A673 (cell line): ENCODE measurements at regions not wholly inside any gene's neighbourhood (a gene's known extent, or its start where the extent isn't known, plus 50 kb on each side); places are given as distances from the start of the nearest gene placed in this dataset.

Experiments used
- BruUV-seq: library from RNA; stranded (reverse); fragments of 400-500 nt; replicated peaks from 2 replicates; lab custom pipeline; 2021; lab: Mats Ljungman, UMichigan
- CTCF ChIA-PET: fragments of 300-600 bp; sonication (Branson Sonifier 250); formaldehyde crosslinking; loops from one replicate; lab custom pipeline; 2022; ENCODE audit warnings: antibody characterized with exemption; lab: Charles Lee
- POLR2A ChIA-PET: fragments of 300-600 bp; sonication (Branson Sonifier 250); formaldehyde crosslinking; loops from one replicate; lab custom pipeline; 2022; ENCODE audit warnings: antibody characterized with exemption; ENCODE audit not compliant: low non-redundant PET; lab: Charles Lee
- DNase-seq: peaks from one replicate; pipeline ENCODE4 v3.0.0-alpha.2; 2015; ENCODE audit warnings: low spot score
- H3K27ac ChIP-seq: fragments of 200-600 bp; sonication (generic); 2 replicates; pipeline ENCODE4 v1.5.1; 2016; ENCODE audit warnings: mixed run types, low read depth, mild to moderate bottlenecking, mixed read lengths, antibody characterized with exemption, low read length; ENCODE audit not compliant: poor library complexity, severe bottlenecking
- H3K27me3 ChIP-seq: fragments of 200-600 bp; sonication (generic); replicated peaks from 2 replicates; pipeline ENCODE4 v1.6.1; 2017; ENCODE audit warnings: mixed run types, low read depth, mild to moderate bottlenecking, mixed read lengths, antibody characterized with exemption, low read length; ENCODE audit not compliant: insufficient read depth, poor library complexity
- H3K36me3 ChIP-seq: fragments of 200-600 bp; sonication (generic); 2 replicates; pipeline ENCODE4 v1.6.1; 2016; ENCODE audit warnings: mixed run types, mild to moderate bottlenecking, mixed read lengths, antibody characterized with exemption, low read length; ENCODE audit not compliant: insufficient read depth, poor library complexity, severe bottlenecking
- H3K4me1 ChIP-seq: fragments of 200-600 bp; sonication (generic); 2 replicates; pipeline ENCODE4 v1.6.1; 2017; ENCODE audit warnings: mixed run types, mild to moderate bottlenecking, mixed read lengths, antibody characterized with exemption, low read length; ENCODE audit not compliant: insufficient read depth, poor library complexity, severe bottlenecking
- H3K4me3 ChIP-seq: fragments of 200-600 bp; sonication (generic); 2 replicates; pipeline ENCODE4 v1.5.1; 2016; ENCODE audit warnings: low read depth, mixed run types, mild to moderate bottlenecking, mixed read lengths, low read length; ENCODE audit not compliant: poor library complexity, severe bottlenecking
- H3K9me3 ChIP-seq: fragments of 200-600 bp; sonication (generic); 2 replicates; pipeline ENCODE4 v1.6.1; 2016; ENCODE audit warnings: mixed run types, low read depth, mild to moderate bottlenecking, mixed read lengths, antibody characterized with exemption, low read length; ENCODE audit not compliant: poor library complexity, severe bottlenecking
- CTCF ChIP-seq: fragments of 300-800, 200-600 bp; sonication (generic); conservative IDR thresholded peaks from 2 replicates; pipeline ENCODE4 v1.5.1; 2017; ENCODE audit warnings: low read depth, mild to moderate bottlenecking, antibody characterized with exemption, low read length, moderate library complexity, mixed read lengths
- EZH2 ChIP-seq: fragments of 200-600 bp; sonication (generic); IDR thresholded peaks from 2 replicates; pipeline ENCODE4 v1.6.1; 2017; ENCODE audit warnings: borderline replicate concordance, low read depth, mild to moderate bottlenecking, mixed read lengths, antibody characterized with exemption, low read length; ENCODE audit not compliant: poor library complexity, severe bottlenecking
- intact Hi-C: fragments of 100-400 bp; cut with micrococcal nuclease; formaldehyde crosslinking; loops from one replicate; pipeline ENCODE4 v1.10.0; 2022; ENCODE audit not compliant: unreplicated experiment

GRCh38 chr2:104091894-104092293 lies 762.0 kb upstream of the POU3F3 start:
- peaks cover 12% of the 10 kb centered on the region for H3K9me3 ChIP-seq
- no TSS peak for BruUV-seq
- intact Hi-C loops: no loop called here
- CTCF ChIA-PET: no interaction called here
- no peak for TF ChIP-seq EZH2
- TF ChIP-seq CTCF: no peak
- no peaks in the 10 kb centered on the region for H3K27me3 ChIP-seq
- no peaks in the 10 kb centered on the region for H3K36me3 ChIP-seq
- DNase-seq: no peak
- H3K4me1 ChIP-seq: no peaks in the 10 kb centered on the region
- no peak overlapping the region for H3K27ac ChIP-seq
- POLR2A ChIA-PET: no interaction called here
- no peak overlapping the region for H3K4me3 ChIP-seq

- BruUV-seq: no TSS peak
- TF ChIP-seq EZH2 (no peak), CTCF (no peak)
- H3K4me1 ChIP-seq: no peaks in the 10 kb centered on the region
- POLR2A ChIA-PET: no interaction called here
- no peaks in the 10 kb centered on the region for H3K27me3 ChIP-seq
- intact Hi-C loops: no loop called here
- no peak for DNase-seq
- no peaks in the 10 kb centered on the region for H3K36me3 ChIP-seq
- no peak overlapping the region for H3K4me3 ChIP-seq
- CTCF ChIA-PET: no interaction called here
- H3K27ac ChIP-seq: no peak overlapping the region
- H3K9me3 ChIP-seq: peaks cover 12% of the 10 kb centered on the region
These were observed 761.0 kb upstream of the POU3F3 start for GRCh38 chr2:104092886-104093285.

GRCh38 chr2:104102615-104103014 lies 751.3 kb upstream of the POU3F3 start:
- Histone ChIP-seq H3K36me3 (no peaks in the 10 kb centered on the region), H3K4me3 (no peak overlapping the region), H3K27ac (no peak overlapping the region), H3K9me3 (no peaks in the 10 kb centered on the region), H3K27me3 (no peaks in the 10 kb centered on the region), H3K4me1 (no peaks in the 10 kb centered on the region)
- no peak for DNase-seq
- no TSS peak for BruUV-seq
- CTCF ChIA-PET: no interaction called here
- POLR2A ChIA-PET: no interaction called here
- TF ChIP-seq EZH2 (no peak), CTCF (no peak)
- intact Hi-C loops: no loop called here
